GM12878 (cell line): ENCODE measurements at regions not wholly inside any gene's neighbourhood (a gene's known extent, or its start where the extent isn't known, plus 50 kb on each side); places are given as distances from the start of the nearest gene placed in this dataset.

Experiments
- CTCF ChIP-seq, 3 experiments: IDR thresholded peaks in 2 of 3; conservative IDR thresholded peaks in 1 of 3; 2 replicates each; pipeline ENCODE4 v1.5.1; 2011; ENCODE audit warnings: low read depth in 3 of 3, low read length in 3 of 3, mild to moderate bottlenecking in 3 of 3, control low read depth in 2 of 3, moderate library complexity in 2 of 3, inconsistent platforms in 1 of 3, mixed read lengths in 1 of 3; ENCODE audit not compliant: control insufficient read depth in 2 of 3, insufficient read depth in 1 of 3; ENCODE audit errors: extremely low read depth in 1 of 3
- ELK1 ChIP-seq: IDR thresholded peaks from 2 replicates; pipeline ENCODE4 v1.6.1; 2012; ENCODE audit warnings: low read depth, low read length, improper control_type of control experiment
- IKZF1 ChIP-seq: fragments of 450-650 bp; conservative IDR thresholded peaks from 2 replicates; pipeline ENCODE4 v1.6.1; 2017; ENCODE audit warnings: antibody characterized with exemption, mild to moderate bottlenecking
- PBX3 ChIP-seq: IDR thresholded peaks from 2 replicates; pipeline ENCODE4 v1.6.1; 2011; ENCODE audit warnings: mild to moderate bottlenecking, low read depth, low read length, moderate library complexity; ENCODE audit not compliant: insufficient replicate concordance
- POLR2A ChIP-seq: IDR thresholded peaks from 2 replicates; pipeline ENCODE4 v1.6.1; 2011; ENCODE audit warnings: low read depth, mild to moderate bottlenecking, low read length
- RAD21 ChIP-seq: IDR thresholded peaks from 2 replicates; pipeline ENCODE4 v1.6.1; 2011; ENCODE audit warnings: mild to moderate bottlenecking, low read depth, low read length, moderate library complexity; ENCODE audit not compliant: insufficient read depth
- SP1 ChIP-seq: IDR thresholded peaks from one replicate; pipeline ENCODE4 v1.6.1; 2011; ENCODE audit warnings: low read depth, low read length
- SUZ12 ChIP-seq: fragments of 200-600 bp; sonication (generic); IDR thresholded peaks from one replicate; pipeline ENCODE4 v1.6.1; 2018; ENCODE audit warnings: antibody characterized with exemption, mild to moderate bottlenecking; ENCODE audit not compliant: unreplicated experiment
- USF2 ChIP-seq: IDR thresholded peaks from 2 replicates; pipeline ENCODE4 v1.6.1; 2011; ENCODE audit warnings: low read depth, low read length, improper control_type of control experiment, borderline replicate concordance

GRCh38 chr5:143521141-143521540, 117.7 kb upstream of the NR3C1 start:
- TF ChIP-seq CTCF (IDR thresholded peaks at IDR 0.05 in 2 of 3, conservative IDR thresholded peaks at IDR 0.05 in 1 of 3; ENCODE audit: control insufficient read depth in 2 of 3, extremely low read depth in 1 of 3, insufficient read depth in 1 of 3, low read depth in 3 of 3, low read length in 3 of 3), result no peak
- TF ChIP-seq ELK1, result no peak
- TF ChIP-seq SUZ12, result no peak
- no peak for TF ChIP-seq RAD21
- no peak for TF ChIP-seq PBX3
- TF ChIP-seq POLR2A, result no peak
- no peak for TF ChIP-seq IKZF1
- TF ChIP-seq USF2, result no peak
- TF ChIP-seq SP1, result no peak
